Liver (tissue), 3 donors: ENCODE measurements at regions not wholly inside any gene's neighbourhood (a gene's known extent, or its start where the extent isn't known, plus 50 kb on each side); places are given as distances from the start of the nearest gene placed in this dataset.

Experiments
- ATF3 ChIP-seq: IDR thresholded peaks from 2 replicates; pipeline ENCODE4 v1.6.1; 2016; ENCODE audit warnings: antibody characterized with exemption
- CTCF ChIP-seq: fragments of 150-350 bp; IDR thresholded peaks from 2 replicates; pipeline ENCODE4 v1.5.1; 2017; ENCODE audit warnings: improper control_type of control experiment, low read depth, low read length; ENCODE audit not compliant: missing input control
- GABPA ChIP-seq, 2 donors: IDR thresholded peaks in 1 of 2; conservative IDR thresholded peaks in 1 of 2; 2 replicates each; pipeline ENCODE4 v1.6.1; 2016; ENCODE audit warnings: antibody characterized with exemption in 2 of 2, mild to moderate bottlenecking in 1 of 2, moderate library complexity in 1 of 2
- HNF4A ChIP-seq, 2 donors: conservative IDR thresholded peaks; 2 replicates each; pipeline ENCODE4 v1.6.1; 2016; ENCODE audit warnings: antibody characterized with exemption in 2 of 2, mild to moderate bottlenecking in 2 of 2
- JUND ChIP-seq, 2 donors: IDR thresholded peaks; 2 replicates each; pipeline ENCODE4 v1.6.1; 2016; ENCODE audit warnings: antibody characterized with exemption in 2 of 2
- RAD21 ChIP-seq, 2 donors: IDR thresholded peaks; 2 replicates each; pipeline ENCODE4 v1.6.1; 2016; ENCODE audit warnings: antibody characterized with exemption in 2 of 2, mild to moderate bottlenecking in 2 of 2
- SP1 ChIP-seq: IDR thresholded peaks from 2 replicates; pipeline ENCODE4 v1.6.1; 2018; ENCODE audit warnings: antibody characterized with exemption, mild to moderate bottlenecking
- TAF1 ChIP-seq: conservative IDR thresholded peaks from 2 replicates; pipeline ENCODE4 v1.6.1; 2016; ENCODE audit warnings: antibody characterized with exemption, mild to moderate bottlenecking
- donor health status: healthy.
- donor health status: healthy.

- TF ChIP-seq ATF3 (no peak), CTCF (no peak), TAF1 (no peak), SP1 (no peak), JUND (IDR thresholded peaks at IDR 0.05) (no peak), GABPA (IDR thresholded peaks at IDR 0.05 in 1 of 2, conservative IDR thresholded peaks at IDR 0.05 in 1 of 2) (no peak), RAD21 (IDR thresholded peaks at IDR 0.05) (no peak), HNF4A (conservative IDR thresholded peaks at IDR 0.05) (no peak)
Observed at GRCh38 chr2:240374085-240374907, 61.2 kb upstream of the GPC1 start.
